ENCODE measurements at regions not wholly inside any gene's neighbourhood (a gene's known extent, or its start where the extent isn't known, plus 50 kb on each side); places are given as distances from the start of the nearest gene placed in this dataset.
A peak's percentile ranks its signal among the peaks of the same experiment; 100 is the strongest.

DNA sequence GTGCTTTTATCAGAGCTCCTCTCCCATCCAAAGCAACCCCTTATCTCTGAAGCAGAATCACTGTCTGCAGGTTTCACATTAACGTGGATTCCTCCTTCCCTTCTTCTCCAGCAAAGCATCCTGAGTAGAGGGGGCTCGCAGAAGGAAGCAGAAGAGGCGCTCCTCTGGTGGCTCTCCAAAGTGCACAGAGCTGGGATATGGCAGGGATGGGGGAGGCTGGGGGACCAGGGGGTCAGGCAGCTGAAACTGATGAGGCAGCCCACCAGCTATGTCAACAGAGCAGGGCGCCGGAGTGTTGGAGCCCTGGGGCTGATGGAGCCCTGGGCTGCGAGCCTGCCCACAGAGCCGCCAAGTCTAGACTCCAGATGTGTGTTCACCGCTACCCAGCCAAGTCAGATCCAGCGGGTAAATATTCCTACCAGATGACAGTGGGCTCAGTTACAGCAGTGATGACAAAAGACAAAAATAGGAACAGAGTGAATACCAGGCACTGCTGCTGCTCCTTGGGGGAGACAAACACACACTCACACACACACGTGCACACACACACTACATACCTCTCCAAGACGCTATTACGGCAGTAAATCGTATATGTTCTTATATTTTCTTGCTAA is 678.3 kb upstream of the ID2 start:
- ATAC-seq (peak; percentile 97 to 98), DNase-seq (peak; percentile 53 to 76)
- no peak overlapping the region for H3K4me3 ChIP-seq
- H3K9me3 ChIP-seq = no peaks in the 10 kb centered on the region
- H3K4me1 ChIP-seq = peaks cover 9 to 12% of the 10 kb centered on the region in 2 donors
- intact Hi-C loops (cut with DNase I; ENCODE audit: low total_unique reads) (loop anchor here (2.0 to 10.0 kb wide), 5 partner anchors 414 to 1631 kb away; partner anchors contain the start of genes KIDINS220 and YWHAQ), in situ Hi-C loops (cut with MboI; ENCODE audit: low sequenced_read_pairs in 4 of 4) (loop anchor here in 1 of 4 donors (25.0 kb wide), 1 partner anchor 684 kb away; the partner anchor contains the start of gene ID2)
- H3K36me3 ChIP-seq = no peaks in the 10 kb centered on the region
- no peaks in the 10 kb centered on the region for H3K27me3 ChIP-seq
- H3K27ac ChIP-seq = peak overlapping the region; percentile 71 to 91 (median 74)
- TF ChIP-seq, protein P1, sequence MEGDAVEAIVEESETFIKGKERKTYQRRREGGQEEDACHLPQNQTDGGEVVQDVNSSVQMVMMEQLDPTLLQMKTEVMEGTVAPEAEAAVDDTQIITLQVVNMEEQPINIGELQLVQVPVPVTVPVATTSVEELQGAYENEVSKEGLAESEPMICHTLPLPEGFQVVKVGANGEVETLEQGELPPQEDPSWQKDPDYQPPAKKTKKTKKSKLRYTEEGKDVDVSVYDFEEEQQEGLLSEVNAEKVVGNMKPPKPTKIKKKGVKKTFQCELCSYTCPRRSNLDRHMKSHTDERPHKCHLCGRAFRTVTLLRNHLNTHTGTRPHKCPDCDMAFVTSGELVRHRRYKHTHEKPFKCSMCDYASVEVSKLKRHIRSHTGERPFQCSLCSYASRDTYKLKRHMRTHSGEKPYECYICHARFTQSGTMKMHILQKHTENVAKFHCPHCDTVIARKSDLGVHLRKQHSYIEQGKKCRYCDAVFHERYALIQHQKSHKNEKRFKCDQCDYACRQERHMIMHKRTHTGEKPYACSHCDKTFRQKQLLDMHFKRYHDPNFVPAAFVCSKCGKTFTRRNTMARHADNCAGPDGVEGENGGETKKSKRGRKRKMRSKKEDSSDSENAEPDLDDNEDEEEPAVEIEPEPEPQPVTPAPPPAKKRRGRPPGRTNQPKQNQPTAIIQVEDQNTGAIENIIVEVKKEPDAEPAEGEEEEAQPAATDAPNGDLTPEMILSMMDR (IDR thresholded peaks at IDR 0.05 in 4 of 5, conservative IDR thresholded peaks at IDR 0.05 in 1 of 5) = no peak
- TF ChIP-seq POLR2A (IDR thresholded peaks at IDR 0.05) = peak; percentile 21 to 32

DNA sequence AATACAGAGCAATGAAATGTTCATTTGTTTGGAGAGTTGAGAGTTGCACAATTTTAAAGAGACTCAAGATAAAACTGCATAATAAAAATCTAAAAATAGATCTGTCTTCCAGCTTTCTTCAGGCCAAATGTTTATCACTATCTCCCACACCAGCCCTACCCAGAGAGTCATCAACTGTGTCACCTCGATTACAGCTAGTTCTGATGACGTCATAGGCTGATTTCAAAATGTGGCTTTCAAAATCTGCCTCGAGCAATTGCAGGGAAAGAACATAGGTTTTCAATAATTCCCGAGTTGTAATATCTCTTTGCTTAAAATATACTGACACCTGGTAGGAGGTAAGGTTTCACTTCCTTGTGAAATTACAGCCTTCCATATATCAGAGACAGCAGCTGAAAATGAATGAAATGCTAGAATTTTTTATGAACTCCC is 677.6 kb upstream of the ID2 start:
- Histone ChIP-seq H3K27me3 (no peaks in the 10 kb centered on the region), H3K36me3 (no peaks in the 10 kb centered on the region), H3K27ac (peak overlapping the region; percentile 71 to 91 (median 74)), H3K4me1 (peaks cover 9 to 12% of the 10 kb centered on the region in 2 donors), H3K9me3 (no peaks in the 10 kb centered on the region), H3K4me3 (no peak overlapping the region)
- intact Hi-C loops (cut with DNase I; ENCODE audit: low total_unique reads) (loop anchor here (2.0 to 10.0 kb wide), 5 partner anchors 413 to 1631 kb away; partner anchors contain the start of genes KIDINS220 and YWHAQ), in situ Hi-C loops (cut with MboI; ENCODE audit: low sequenced_read_pairs in 4 of 4) (loop anchor here in 1 of 4 donors (25.0 kb wide), 1 partner anchor 683 kb away; the partner anchor contains the start of gene ID2)
- ATAC-seq = peak; percentile 85 to 89
- TF ChIP-seq, protein P1 (IDR thresholded peaks at IDR 0.05 in 4 of 5, conservative IDR thresholded peaks at IDR 0.05 in 1 of 5) = no peak
- no peak for TF ChIP-seq POLR2A (IDR thresholded peaks at IDR 0.05)
- peak; percentile 40 to 57 for DNase-seq

DNA sequence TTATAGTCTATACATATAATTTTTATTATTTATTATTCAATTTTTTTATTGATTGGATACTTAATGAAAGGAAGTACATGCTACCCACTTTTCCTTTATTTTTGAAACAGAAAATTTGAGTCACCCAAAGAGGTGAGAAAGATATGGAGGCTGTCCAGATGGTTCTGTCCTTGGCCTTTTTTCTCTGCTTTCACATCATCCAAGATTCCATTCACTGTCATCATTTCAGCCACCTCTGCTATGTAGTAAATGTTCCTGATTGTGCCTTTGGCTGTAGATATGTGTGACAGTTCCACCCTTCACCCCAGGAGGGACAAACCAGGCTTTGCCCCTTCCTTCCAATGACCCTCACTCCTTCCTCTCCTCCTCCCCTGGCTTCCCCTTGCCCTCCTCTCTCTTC is 675.7 kb upstream of the ID2 start:
- H3K4me1 ChIP-seq = peaks cover 9 to 12% of the 10 kb centered on the region in 2 donors
- no peaks in the 10 kb centered on the region for H3K36me3 ChIP-seq
- no peaks in the 10 kb centered on the region for H3K27me3 ChIP-seq
- intact Hi-C loops (cut with DNase I; ENCODE audit: low total_unique reads) = loop anchor here (10.0 kb wide), 2 partner anchors 829 to 1629 kb away; partner anchors contain the start of genes KIDINS220 and YWHAQ
- no peak overlapping the region for H3K27ac ChIP-seq
- ATAC-seq (no peak), DNase-seq (no peak)
- TF ChIP-seq, protein P1 (IDR thresholded peaks at IDR 0.05 in 4 of 5, conservative IDR thresholded peaks at IDR 0.05 in 1 of 5) = no peak
- no peak for TF ChIP-seq POLR2A (IDR thresholded peaks at IDR 0.05)
- H3K4me3 ChIP-seq = no peak overlapping the region
- in situ Hi-C loops (cut with MboI; ENCODE audit: low sequenced_read_pairs in 4 of 4) = loop anchor here in 1 of 4 donors (25.0 kb wide), 1 partner anchor 681 kb away; the partner anchor contains the start of gene ID2
- H3K9me3 ChIP-seq = no peaks in the 10 kb centered on the region

DNA sequence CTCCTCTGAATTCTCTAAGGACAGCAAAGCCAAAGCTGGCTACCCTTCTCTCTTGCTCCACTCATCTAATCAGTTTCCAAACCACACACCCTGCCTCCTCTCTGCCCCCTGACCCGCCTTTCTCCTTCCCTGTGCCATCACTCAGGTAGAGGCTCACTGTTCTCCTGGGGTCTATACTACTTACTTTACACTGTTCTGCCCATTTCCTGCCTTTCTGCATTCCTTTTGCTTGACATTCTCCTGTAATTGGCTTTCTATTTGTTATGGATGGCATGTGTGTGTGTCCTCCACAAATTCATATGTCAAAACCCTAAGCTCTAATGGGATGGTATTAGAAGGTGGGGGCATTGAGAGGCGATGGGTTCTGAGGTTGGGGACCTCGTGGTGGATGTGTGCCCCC is 675.2 kb upstream of the ID2 start:
- no peak for TF ChIP-seq POLR2A (IDR thresholded peaks at IDR 0.05)
- TF ChIP-seq, protein P1 (IDR thresholded peaks at IDR 0.05 in 4 of 5, conservative IDR thresholded peaks at IDR 0.05 in 1 of 5) = no peak
- ATAC-seq (no peak), DNase-seq (no peak)
- Histone ChIP-seq H3K36me3 (no peaks in the 10 kb centered on the region), H3K9me3 (no peaks in the 10 kb centered on the region), H3K27me3 (no peaks in the 10 kb centered on the region), H3K4me1 (peaks cover 9 to 12% of the 10 kb centered on the region in 2 donors), H3K4me3 (no peak overlapping the region), H3K27ac (no peak overlapping the region)
- intact Hi-C loops (cut with DNase I; ENCODE audit: low total_unique reads) (loop anchor here (10.0 kb wide), 2 partner anchors 828 to 1628 kb away; partner anchors contain the start of genes KIDINS220 and YWHAQ), in situ Hi-C loops (cut with MboI; ENCODE audit: low sequenced_read_pairs in 4 of 4) (loop anchor here in 1 of 4 donors (25.0 kb wide), 1 partner anchor 681 kb away; the partner anchor contains the start of gene ID2)
